Neuronal stem cell (in vitro differentiated cells): ENCODE measurements at regions not wholly inside any gene's neighbourhood (a gene's known extent, or its start where the extent isn't known, plus 50 kb on each side); places are given as distances from the start of the nearest gene placed in this dataset.

ENCODE experiments used
- DNase-seq: peaks from one replicate; pipeline ENCODE4 v3.0.0-alpha.2; 2013; ENCODE audit warnings: low spot score
- H2AFZ ChIP-seq: one replicate; pipeline ENCODE4 v1.6.1; 2013; ENCODE audit warnings: mild to moderate bottlenecking, low read length, inconsistent platforms
- H2AK5ac ChIP-seq: 2 replicates; pipeline ENCODE4 v1.6.1; 2013; ENCODE audit warnings: low read depth, mild to moderate bottlenecking, inconsistent platforms, low read length, moderate library complexity, mixed read lengths
- H2BK120ac ChIP-seq: 2 replicates; pipeline ENCODE4 v1.6.1; 2013; ENCODE audit warnings: low read depth, mild to moderate bottlenecking, inconsistent platforms, low read length, moderate library complexity, mixed read lengths
- H2BK12ac ChIP-seq: one replicate; pipeline ENCODE4 v1.6.1; 2013; ENCODE audit warnings: low read length, inconsistent platforms
- H2BK15ac ChIP-seq: 2 replicates; pipeline ENCODE4 v1.6.1; 2013; ENCODE audit warnings: mild to moderate bottlenecking, low read length, inconsistent platforms, mixed read lengths
- H2BK5ac ChIP-seq: one replicate; pipeline ENCODE4 v1.6.1; 2013; ENCODE audit warnings: inconsistent platforms, mild to moderate bottlenecking, low read length, moderate library complexity
- H3K14ac ChIP-seq: one replicate; pipeline ENCODE4 v1.6.1; 2013; ENCODE audit warnings: low read length, inconsistent platforms
- H3K18ac ChIP-seq: 2 replicates; pipeline ENCODE4 v1.6.1; 2013; ENCODE audit warnings: low read length, inconsistent platforms
- H3K23ac ChIP-seq: 2 replicates; pipeline ENCODE4 v1.6.1; 2013; ENCODE audit warnings: low read depth, mild to moderate bottlenecking, mixed read lengths, low read length, inconsistent platforms; ENCODE audit not compliant: poor library complexity
- H3K27ac ChIP-seq: replicated peaks from 3 replicates; pipeline ENCODE4 v1.5.1; 2013; ENCODE audit warnings: low read length, inconsistent platforms
- H3K27me3 ChIP-seq, 3 experiments: 2 replicates each; pipeline ENCODE4 v1.6.1; 2013; ENCODE audit warnings: low read length in 3 of 3, mild to moderate bottlenecking in 2 of 3, inconsistent platforms in 1 of 3, low read depth in 1 of 3, mixed read lengths in 1 of 3, moderate library complexity in 1 of 3; ENCODE audit not compliant: control insufficient read depth in 3 of 3, insufficient read depth in 3 of 3
- H3K36me3 ChIP-seq, 2 donors: replicated peaks in 1 of 2; 2 replicates each; pipeline ENCODE4 v1.6.1; 2013; ENCODE audit warnings: low read length in 2 of 2; ENCODE audit not compliant: control insufficient read depth in 2 of 2, insufficient read depth in 2 of 2
- H3K4ac ChIP-seq: 2 replicates; pipeline ENCODE4 v1.6.1; 2013; ENCODE audit warnings: inconsistent platforms, mild to moderate bottlenecking, low read length, moderate library complexity
- H3K4me1 ChIP-seq, 2 donors: 1 replicate in 1 of 2; 2 replicates in 1 of 2; pipeline ENCODE4 v1.6.1; 2013; ENCODE audit warnings: low read length in 2 of 2, low read depth in 1 of 2; ENCODE audit not compliant: control insufficient read depth in 2 of 2, insufficient read depth in 1 of 2
- H3K4me2 ChIP-seq: one replicate; pipeline ENCODE4 v1.6.1; 2013; ENCODE audit warnings: mild to moderate bottlenecking, low read length, inconsistent platforms; ENCODE audit not compliant: insufficient read depth, poor library complexity, severe bottlenecking
- H3K4me3 ChIP-seq, 2 donors: 2 replicates each; pipeline ENCODE4 v1.5.1; 2013; ENCODE audit warnings: low read length in 2 of 2, mild to moderate bottlenecking in 2 of 2, inconsistent platforms in 1 of 2, moderate library complexity in 1 of 2
- H3K79me1 ChIP-seq: one replicate; pipeline ENCODE4 v1.6.1; 2013; ENCODE audit warnings: low read depth, mild to moderate bottlenecking, inconsistent platforms, low read length, moderate library complexity
- H3K9ac ChIP-seq: one replicate; pipeline ENCODE4 v1.6.1; 2013; ENCODE audit warnings: mild to moderate bottlenecking, low read depth, low read length, inconsistent platforms; ENCODE audit not compliant: poor library complexity
- H3K9me3 ChIP-seq, 2 donors: replicated peaks in 1 of 2; 2 replicates each; pipeline versions ENCODE3 to v1.6.1; 2013; ENCODE audit warnings: low read length in 2 of 2, mild to moderate bottlenecking in 2 of 2, inconsistent platforms in 1 of 2, low read depth in 1 of 2, mixed read lengths in 1 of 2, moderate library complexity in 1 of 2; ENCODE audit not compliant: control insufficient read depth in 2 of 2, insufficient read depth in 1 of 2
- H4K8ac ChIP-seq: one replicate; pipeline ENCODE4 v1.6.1; 2013; ENCODE audit warnings: low read depth, mild to moderate bottlenecking, inconsistent platforms, low read length, moderate library complexity
- H4K91ac ChIP-seq: one replicate; pipeline ENCODE4 v1.6.1; 2013; ENCODE audit warnings: low read length, low read depth, mild to moderate bottlenecking, inconsistent platforms; ENCODE audit not compliant: poor library complexity
- WGBS, 2 donors: extraction: QIAGEN DNeasy Blood & Tissue Kit; methylation state at CpG; one replicate each; pipeline ENCODE4 v1.1.7; 2013; ENCODE audit warnings: missing lambda C conversion rate in 2 of 2, mixed read lengths in 1 of 2; ENCODE audit not compliant: insufficient read length in 2 of 2, insufficient replicate concordance in 1 of 2; ENCODE audit errors: extremely low coverage in 2 of 2; 5-methylcytosine and 5-hydroxymethylcytosine counted together

DNA sequence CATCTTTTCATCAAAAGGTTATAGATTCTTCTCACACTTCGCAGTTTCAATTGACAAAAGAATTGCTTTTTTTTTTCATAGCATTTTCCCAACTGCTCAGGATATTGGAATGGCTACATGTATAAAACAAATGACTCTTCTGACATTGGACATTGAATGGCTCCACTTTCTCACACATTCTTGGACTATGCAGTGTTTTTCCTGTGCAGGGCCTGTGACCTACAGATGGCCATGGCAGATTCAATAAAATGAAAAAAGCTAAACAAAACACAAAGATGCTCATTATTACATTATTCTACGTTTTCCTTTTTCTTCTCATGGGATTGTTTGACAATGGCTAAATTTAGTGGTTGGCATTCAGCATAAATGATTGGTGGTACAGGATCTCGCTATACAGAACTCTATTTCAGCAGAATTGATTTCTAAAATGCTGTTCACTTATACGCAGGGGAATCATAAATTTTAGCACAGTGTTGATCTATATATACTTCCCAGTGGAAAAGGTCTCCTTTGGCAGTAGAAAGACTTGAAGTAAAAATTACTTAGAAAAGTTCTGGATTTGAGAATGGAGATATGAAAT, 115.6 kb upstream of the ADAMTS5 start:
- H2BK12ac ChIP-seq, result no peak overlapping the region
- no CpG with 5 or more reads among the region's 4 CpGs for WGBS, 2 donors
- H3K18ac ChIP-seq, result no peak overlapping the region

DNA sequence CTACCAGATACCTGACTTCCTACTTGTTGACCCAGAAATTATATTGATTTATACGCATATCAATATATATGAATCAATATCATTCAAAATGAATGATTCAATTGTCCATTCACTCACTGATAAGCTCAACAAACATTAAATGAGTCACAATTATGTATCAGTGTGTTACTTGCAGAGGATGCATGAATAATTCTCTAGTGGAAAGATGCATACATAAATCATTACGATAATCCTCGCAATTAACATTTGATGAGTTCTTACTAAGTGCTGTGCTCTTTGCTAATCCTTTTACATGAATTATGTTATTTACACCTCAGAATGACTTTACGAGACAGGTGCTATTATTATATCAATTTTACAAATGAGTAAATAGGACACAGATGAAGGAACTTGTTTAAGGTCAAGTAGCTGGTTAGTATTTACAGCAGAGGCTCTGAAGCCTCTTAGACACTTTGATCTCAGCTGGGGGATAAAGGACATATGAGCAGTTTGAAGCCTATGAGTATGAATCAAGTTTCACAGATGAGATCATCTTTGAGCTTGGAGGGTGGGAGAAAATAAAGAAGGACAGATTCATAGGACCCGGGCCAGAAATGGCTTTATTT, 112.8 kb upstream of the ADAMTS5 start:
- Histone ChIP-seq H3K9me3 (no peaks in the 10 kb centered on the region), H3K4me1 (no peaks in the 10 kb centered on the region), H3K9ac (no peak overlapping the region), H3K27me3 (no peaks in the 10 kb centered on the region), H3K4me2 (no peak overlapping the region), H2AK5ac (no peak overlapping the region), H2BK120ac (no peak overlapping the region), H3K14ac (no peak overlapping the region), H3K79me1 (no peaks in the 10 kb centered on the region), H2BK15ac (no peak overlapping the region), H2BK5ac (no peak overlapping the region), H4K8ac (no peak overlapping the region), H2AFZ (no peak overlapping the region), H3K18ac (no peak overlapping the region), H3K27ac (no peak overlapping the region), H3K36me3 (no peaks in the 10 kb centered on the region), H3K4ac (no peak overlapping the region), H3K23ac (no peak overlapping the region), H4K91ac (no peak overlapping the region), H3K4me3 (no peak overlapping the region), H2BK12ac (no peak overlapping the region)
- WGBS, 2 donors, result no CpG with 5 or more reads among the region's 5 CpGs
- DNase-seq, result no peak

More for the DNA sequence above, 115.6 kb upstream of the ADAMTS5 start:
- H2BK5ac ChIP-seq, result no peak overlapping the region
- no peak overlapping the region for H3K9ac ChIP-seq
- H2AK5ac ChIP-seq, result no peak overlapping the region
- H3K23ac ChIP-seq, result no peak overlapping the region
- H2BK120ac ChIP-seq, result no peak overlapping the region
- no peak overlapping the region for H2AFZ ChIP-seq
- H3K4ac ChIP-seq, result no peak overlapping the region
- no peak overlapping the region for H4K8ac ChIP-seq
- no peak overlapping the region for H3K14ac ChIP-seq
- H3K36me3 ChIP-seq, result no peaks in the 10 kb centered on the region
- H4K91ac ChIP-seq, result no peak overlapping the region
- no peaks in the 10 kb centered on the region for H3K79me1 ChIP-seq
- no peaks in the 10 kb centered on the region for H3K4me1 ChIP-seq
- no peak for DNase-seq
- no peak overlapping the region for H3K4me2 ChIP-seq
- no peaks in the 10 kb centered on the region for H3K9me3 ChIP-seq
- no peak overlapping the region for H3K27ac ChIP-seq
- no peaks in the 10 kb centered on the region for H3K27me3 ChIP-seq
- H2BK15ac ChIP-seq, result no peak overlapping the region
- no peak overlapping the region for H3K4me3 ChIP-seq

DNA sequence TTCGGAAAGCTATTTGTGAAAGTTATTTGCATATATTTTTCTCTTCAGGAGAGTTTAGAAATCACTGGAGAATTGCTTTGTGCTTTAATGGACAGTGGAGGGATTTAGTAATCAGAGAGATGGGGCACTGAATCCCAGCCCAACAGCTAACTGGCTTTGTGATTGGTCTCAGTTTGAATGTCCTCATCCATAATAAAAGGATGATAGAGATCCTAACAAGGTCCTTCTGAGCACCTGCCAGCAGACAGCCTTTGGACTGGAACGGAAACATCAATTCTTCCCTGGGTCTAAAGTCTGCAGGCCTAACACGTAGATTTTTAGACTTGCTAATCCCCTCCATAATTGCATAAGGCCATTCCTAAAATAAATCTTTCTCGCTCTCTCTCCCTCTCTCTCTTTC, 112.0 kb upstream of the ADAMTS5 start:
- no peak overlapping the region for H3K4me3 ChIP-seq
- no peak overlapping the region for H2BK120ac ChIP-seq
- H3K4me1 ChIP-seq, result no peaks in the 10 kb centered on the region
- no peaks in the 10 kb centered on the region for H3K9me3 ChIP-seq
- no peak overlapping the region for H3K4me2 ChIP-seq
- H3K4ac ChIP-seq, result no peak overlapping the region
- no peak overlapping the region for H3K9ac ChIP-seq
- no peak overlapping the region for H4K91ac ChIP-seq
- H3K27ac ChIP-seq, result no peak overlapping the region
- no peak overlapping the region for H3K14ac ChIP-seq
- DNase-seq, result no peak
- no peaks in the 10 kb centered on the region for H3K27me3 ChIP-seq
- WGBS, 2 donors, result no CpG with 5 or more reads among the region's 4 CpGs
- no peak overlapping the region for H2BK15ac ChIP-seq
- H2BK12ac ChIP-seq, result no peak overlapping the region
- H2AK5ac ChIP-seq, result no peak overlapping the region
- no peaks in the 10 kb centered on the region for H3K79me1 ChIP-seq
- no peak overlapping the region for H3K23ac ChIP-seq
- H4K8ac ChIP-seq, result no peak overlapping the region
- no peak overlapping the region for H2BK5ac ChIP-seq
- H2AFZ ChIP-seq, result no peak overlapping the region
- no peaks in the 10 kb centered on the region for H3K36me3 ChIP-seq
- no peak overlapping the region for H3K18ac ChIP-seq

GRCh38 chr21:27077501-27077900, 110.6 kb upstream of the ADAMTS5 start:
- Histone ChIP-seq H2BK15ac (no peak overlapping the region), H3K4me2 (no peak overlapping the region), H3K27me3 (no peaks in the 10 kb centered on the region), H3K23ac (no peak overlapping the region), H2AFZ (no peak overlapping the region), H2BK120ac (no peak overlapping the region), H3K4ac (no peak overlapping the region), H3K4me1 (no peaks in the 10 kb centered on the region), H2BK12ac (no peak overlapping the region), H3K14ac (no peak overlapping the region), H3K79me1 (no peaks in the 10 kb centered on the region), H3K4me3 (no peak overlapping the region), H3K18ac (no peak overlapping the region), H3K9me3 (no peaks in the 10 kb centered on the region), H2BK5ac (no peak overlapping the region), H3K9ac (no peak overlapping the region), H4K91ac (no peak overlapping the region), H4K8ac (no peak overlapping the region), H3K27ac (no peak overlapping the region), H3K36me3 (no peaks in the 10 kb centered on the region), H2AK5ac (no peak overlapping the region)
- WGBS, 2 donors, result no CpG with 5 or more reads among the region's 4 CpGs
- DNase-seq, result no peak
